ENCODE measurements at regions not wholly inside any gene's neighbourhood (a gene's known extent, or its start where the extent isn't known, plus 50 kb on each side); places are given as distances from the start of the nearest gene placed in this dataset.
A peak's percentile ranks its signal among the peaks of the same experiment; 100 is the strongest.

GRCh38 chr2:217741381-217741955 is 261.3 kb downstream of the TNS1 start:
- ATAC-seq (replicated peaks in 1 of 4) (no peak), DNase-seq (no peak)
- Mint-ChIP-seq H3K27ac (no peak overlapping the region), H3K27me3 (no peaks in the 10 kb centered on the region), H3K9me3 (no peaks in the 10 kb centered on the region), H3K36me3 (no peaks in the 10 kb centered on the region), H3K4me3 (no peak overlapping the region), H3K4me1 (no peaks in the 10 kb centered on the region)
- Histone ChIP-seq H3K27me3 (replicated peaks in 1 of 2; ENCODE audit: control insufficient read depth in 2 of 2, extremely low read depth in 1 of 2, insufficient read depth in 2 of 2, low read length in 1 of 2) (peaks cover 0 to 8% of the 10 kb centered on the region in 2 experiments), H3K4me3 (ENCODE audit: control insufficient read depth in 1 of 2, extremely low read depth in 1 of 2, low read length in 1 of 2) (no peak overlapping the region), H3K4me1 (ENCODE audit: control insufficient read depth in 1 of 2, extremely low read depth in 1 of 2, insufficient read depth in 2 of 2, low read length in 2 of 2) (no peaks in the 10 kb centered on the region), H3K36me3 (ENCODE audit: control insufficient read depth in 2 of 2, extremely low read depth in 1 of 2, insufficient read depth in 1 of 2, low read length in 1 of 2) (no peaks in the 10 kb centered on the region), H3K27ac (ENCODE audit: low read length) (no peak overlapping the region), H3K9me3 (no peaks in the 10 kb centered on the region)
- ChIA-PET CTCF (no interaction called here), POLR2A (no interaction called here)
- WGBS (ENCODE audit: insufficient coverage): 88% methylated on average over 2 of the region's 6 CpGs

- DNase-seq (no peak), ATAC-seq (replicated peaks in 1 of 4) (no peak)
- H3K4me3 ChIP-seq (ENCODE audit: control insufficient read depth in 1 of 2, extremely low read depth in 1 of 2, low read length in 1 of 2): no peak overlapping the region
- Mint-ChIP-seq H3K27ac (no peak overlapping the region), H3K4me1 (peaks cover 0 to under 1% (median 0%) of the 10 kb centered on the region in 3 donors), H3K27me3 (no peaks in the 10 kb centered on the region), H3K4me3 (no peak overlapping the region), H3K9me3 (no peaks in the 10 kb centered on the region), H3K36me3 (no peaks in the 10 kb centered on the region)
- H3K4me1 ChIP-seq (ENCODE audit: control insufficient read depth in 1 of 2, extremely low read depth in 1 of 2, insufficient read depth in 2 of 2, low read length in 2 of 2): no peaks in the 10 kb centered on the region
- ChIA-PET POLR2A (no interaction called here), CTCF (no interaction called here)
- no peaks in the 10 kb centered on the region for H3K9me3 ChIP-seq
- no peak overlapping the region for H3K27ac ChIP-seq (ENCODE audit: low read length)
- 67% methylated on average over 1 of the region's 6 CpGs for WGBS (ENCODE audit: insufficient coverage)
- peaks cover 0 to 8% of the 10 kb centered on the region in 2 experiments for H3K27me3 ChIP-seq (replicated peaks in 1 of 2; ENCODE audit: control insufficient read depth in 2 of 2, extremely low read depth in 1 of 2, insufficient read depth in 2 of 2, low read length in 1 of 2)
- no peaks in the 10 kb centered on the region for H3K36me3 ChIP-seq (ENCODE audit: control insufficient read depth in 2 of 2, extremely low read depth in 1 of 2, insufficient read depth in 1 of 2, low read length in 1 of 2)
These were observed 262.0 kb downstream of the TNS1 start for GRCh38 chr2:217740756-217741155.

DNA sequence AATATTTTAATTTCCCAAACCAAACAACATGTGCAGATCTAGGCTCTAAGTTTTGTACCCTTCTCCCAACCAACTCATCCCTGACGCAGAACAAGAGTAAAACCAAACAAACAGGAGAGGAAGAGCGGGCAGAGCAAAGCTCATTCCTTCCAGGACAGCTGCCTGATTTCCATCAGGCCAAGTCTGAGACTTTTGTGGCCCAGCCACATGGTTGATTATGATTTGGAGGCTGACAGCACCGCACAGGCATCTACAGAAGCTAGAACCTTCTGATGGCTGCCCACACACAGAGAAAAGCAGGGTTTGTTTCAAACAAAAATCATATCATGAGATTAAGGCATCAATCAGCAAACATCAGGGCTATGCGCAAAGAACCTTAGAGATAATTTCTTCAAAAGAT is 262.6 kb downstream of the TNS1 start:
- H3K27me3 ChIP-seq (replicated peaks in 1 of 2; ENCODE audit: control insufficient read depth in 2 of 2, extremely low read depth in 1 of 2, insufficient read depth in 2 of 2, low read length in 1 of 2): peaks cover 0 to 8% of the 10 kb centered on the region in 2 experiments
- H3K4me3 ChIP-seq (ENCODE audit: control insufficient read depth in 1 of 2, extremely low read depth in 1 of 2, low read length in 1 of 2): no peak overlapping the region
- Mint-ChIP-seq H3K4me1 (peaks cover 4 to 6% (median 4%) of the 10 kb centered on the region in 3 donors), H3K27me3 (no peaks in the 10 kb centered on the region), H3K9me3 (no peaks in the 10 kb centered on the region), H3K36me3 (no peaks in the 10 kb centered on the region), H3K4me3 (no peak overlapping the region), H3K27ac (no peak overlapping the region)
- no peak overlapping the region for H3K27ac ChIP-seq (ENCODE audit: low read length)
- H3K9me3 ChIP-seq: no peaks in the 10 kb centered on the region
- no peak for ATAC-seq (replicated peaks in 1 of 4)
- WGBS (ENCODE audit: insufficient coverage): 67% methylated on average over 1 of the region's 4 CpGs
- no peaks in the 10 kb centered on the region for H3K4me1 ChIP-seq (ENCODE audit: control insufficient read depth in 1 of 2, extremely low read depth in 1 of 2, insufficient read depth in 2 of 2, low read length in 2 of 2)
- ChIA-PET CTCF (no interaction called here), POLR2A (no interaction called here)
- DNase-seq: no peak
- no peaks in the 10 kb centered on the region for H3K36me3 ChIP-seq (ENCODE audit: control insufficient read depth in 2 of 2, extremely low read depth in 1 of 2, insufficient read depth in 1 of 2, low read length in 1 of 2)

DNA sequence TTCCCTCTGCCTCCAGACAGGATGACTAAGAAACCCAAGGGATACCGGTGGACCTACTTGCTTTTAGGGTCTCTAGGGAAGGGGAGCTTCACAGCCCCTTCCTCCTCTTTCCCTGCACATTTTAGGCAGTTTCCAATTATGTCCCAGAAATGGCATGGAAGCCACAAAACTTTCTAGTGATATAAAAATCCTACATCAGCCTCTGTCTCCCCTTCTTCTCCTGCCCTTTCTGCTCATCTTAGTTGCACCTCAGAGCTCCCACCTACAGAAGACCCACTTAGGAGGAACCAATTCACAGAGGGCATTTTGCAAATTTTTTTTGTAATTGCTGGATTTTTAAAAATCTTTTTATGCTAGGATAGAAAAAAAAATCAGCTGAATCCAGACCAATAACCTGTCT is 263.1 kb downstream of the TNS1 start:
- Histone ChIP-seq H3K27ac (ENCODE audit: low read length) (no peak overlapping the region), H3K27me3 (replicated peaks in 1 of 2; ENCODE audit: control insufficient read depth in 2 of 2, extremely low read depth in 1 of 2, insufficient read depth in 2 of 2, low read length in 1 of 2) (peaks cover 0 to 8% of the 10 kb centered on the region in 2 experiments), H3K4me1 (ENCODE audit: control insufficient read depth in 1 of 2, extremely low read depth in 1 of 2, insufficient read depth in 2 of 2, low read length in 2 of 2) (peaks cover 3 to 4% of the 10 kb centered on the region in 2 experiments), H3K9me3 (no peaks in the 10 kb centered on the region), H3K4me3 (ENCODE audit: control insufficient read depth in 1 of 2, extremely low read depth in 1 of 2, low read length in 1 of 2) (no peak overlapping the region), H3K36me3 (ENCODE audit: control insufficient read depth in 2 of 2, extremely low read depth in 1 of 2, insufficient read depth in 1 of 2, low read length in 1 of 2) (no peaks in the 10 kb centered on the region)
- DNase-seq (no peak), ATAC-seq (replicated peaks in 1 of 4) (no peak)
- ChIA-PET POLR2A (no interaction called here), CTCF (no interaction called here)
- Mint-ChIP-seq H3K27me3 (no peaks in the 10 kb centered on the region), H3K4me3 (no peak overlapping the region), H3K36me3 (no peaks in the 10 kb centered on the region), H3K9me3 (no peaks in the 10 kb centered on the region), H3K4me1 (peaks cover 6 to 9% (median 8%) of the 10 kb centered on the region in 3 donors), H3K27ac (no peak overlapping the region)
- WGBS (ENCODE audit: insufficient coverage): no CpG with 5 or more reads among the region's 1 CpG

DNA sequence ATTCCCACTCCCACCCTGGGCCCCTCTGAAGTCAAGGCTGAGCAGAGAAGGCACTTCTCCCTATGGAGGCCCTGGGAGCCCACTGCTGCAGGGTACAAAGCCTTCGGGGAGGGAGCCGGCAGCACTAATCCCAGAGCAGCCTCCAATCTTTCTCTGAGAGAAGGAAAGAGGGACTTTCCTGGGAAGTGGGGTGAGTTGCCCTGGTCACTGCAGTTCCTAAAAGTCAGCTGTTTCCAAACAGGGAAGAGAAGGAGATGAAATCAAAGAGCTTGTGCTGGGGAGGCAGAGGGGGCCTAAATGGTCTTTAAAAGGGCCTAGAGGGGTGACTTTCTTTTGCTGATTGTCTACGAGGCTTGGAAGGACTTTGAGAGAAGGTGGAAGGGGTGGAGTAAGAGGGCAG is 264.7 kb downstream of the TNS1 start:
- Mint-ChIP-seq H3K27me3 (no peaks in the 10 kb centered on the region), H3K4me1 (peaks cover 9 to 14% (median 9%) of the 10 kb centered on the region in 3 donors), H3K36me3 (no peaks in the 10 kb centered on the region), H3K27ac (no peak overlapping the region), H3K4me3 (no peak overlapping the region), H3K9me3 (no peaks in the 10 kb centered on the region)
- DNase-seq: no peak
- H3K9me3 ChIP-seq: no peaks in the 10 kb centered on the region
- CTCF ChIA-PET: interaction anchor here in 1 of 2 donors (0.6 kb wide), 1 partner anchor 37 kb away, joined by 3 read pairs; no protein-coding TSS in a partner anchor
- ATAC-seq (replicated peaks in 1 of 4): no peak
- H3K4me1 ChIP-seq (ENCODE audit: control insufficient read depth in 1 of 2, extremely low read depth in 1 of 2, insufficient read depth in 2 of 2, low read length in 2 of 2): peaks cover 3 to 5% of the 10 kb centered on the region in 2 experiments
- H3K27me3 ChIP-seq (replicated peaks in 1 of 2; ENCODE audit: control insufficient read depth in 2 of 2, extremely low read depth in 1 of 2, insufficient read depth in 2 of 2, low read length in 1 of 2): peaks cover 0 to 8% of the 10 kb centered on the region in 2 experiments
- no peak overlapping the region for H3K4me3 ChIP-seq (ENCODE audit: control insufficient read depth in 1 of 2, extremely low read depth in 1 of 2, low read length in 1 of 2)
- POLR2A ChIA-PET: no interaction called here
- no peak overlapping the region for H3K27ac ChIP-seq (ENCODE audit: low read length)
- no peaks in the 10 kb centered on the region for H3K36me3 ChIP-seq (ENCODE audit: control insufficient read depth in 2 of 2, extremely low read depth in 1 of 2, insufficient read depth in 1 of 2, low read length in 1 of 2)
- no CpG with 5 or more reads among the region's 3 CpGs for WGBS (ENCODE audit: insufficient coverage)

DNA sequence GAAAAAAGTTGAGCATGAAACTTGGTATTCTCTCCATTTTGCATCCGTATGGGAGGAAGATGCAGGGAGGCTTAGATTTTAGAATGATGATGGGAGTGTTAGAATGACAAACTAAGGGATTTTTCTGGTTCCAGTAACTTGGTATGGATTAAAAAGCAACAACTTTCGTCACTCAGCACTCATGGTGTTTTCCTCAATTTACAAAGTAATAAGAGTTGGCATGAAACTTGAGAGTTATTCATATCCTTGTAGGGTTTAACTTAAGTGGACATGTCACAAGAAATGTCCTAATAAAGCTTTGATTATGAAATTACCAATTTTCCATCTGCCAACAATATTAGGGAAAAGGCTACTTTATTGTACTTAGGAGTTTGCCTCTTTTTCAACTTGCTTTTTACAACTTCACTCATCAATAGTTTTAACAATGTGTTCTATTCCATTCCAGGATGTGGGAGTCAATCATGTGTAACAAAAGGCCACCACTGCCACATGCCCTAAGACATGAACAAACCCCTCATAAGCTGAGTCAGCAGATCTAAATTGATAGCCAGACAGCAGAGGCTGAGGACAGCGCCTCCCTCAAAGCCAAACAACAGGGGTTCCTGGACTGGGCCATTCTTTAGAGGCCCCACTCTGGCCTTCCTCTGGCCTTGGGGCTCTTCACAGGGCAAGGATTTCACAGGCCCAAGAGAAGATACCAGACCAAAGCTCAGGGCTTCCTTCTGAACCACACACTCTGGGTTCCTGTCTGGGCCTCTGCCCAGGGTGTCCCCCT is 265.8 kb downstream of the TNS1 start:
- Mint-ChIP-seq H3K27ac (no peak overlapping the region), H3K36me3 (no peaks in the 10 kb centered on the region)
- CTCF ChIA-PET: interaction anchor here in 1 of 2 donors (0.7 kb wide), 1 partner anchor 141 kb away, joined by 7 read pairs; no protein-coding TSS in a partner anchor

More for the DNA sequence above, 265.8 kb downstream of the TNS1 start:
- ATAC-seq (replicated peaks in 1 of 4) (no peak), DNase-seq (peak in 1 of 35 experiments; percentile 9)
- Mint-ChIP-seq H3K4me3 (no peak overlapping the region), H3K4me1 (peaks cover 9 to 14% (median 9%) of the 10 kb centered on the region in 3 donors), H3K27me3 (no peaks in the 10 kb centered on the region), H3K9me3 (no peaks in the 10 kb centered on the region)
- no peaks in the 10 kb centered on the region for H3K36me3 ChIP-seq (ENCODE audit: control insufficient read depth in 2 of 2, extremely low read depth in 1 of 2, insufficient read depth in 1 of 2, low read length in 1 of 2)
- no peak overlapping the region for H3K27ac ChIP-seq (ENCODE audit: low read length)
- H3K9me3 ChIP-seq: no peaks in the 10 kb centered on the region
- H3K4me3 ChIP-seq (ENCODE audit: control insufficient read depth in 1 of 2, extremely low read depth in 1 of 2, low read length in 1 of 2): no peak overlapping the region
- POLR2A ChIA-PET: no interaction called here
- H3K4me1 ChIP-seq (ENCODE audit: control insufficient read depth in 1 of 2, extremely low read depth in 1 of 2, insufficient read depth in 2 of 2, low read length in 2 of 2): peaks cover 3 to 5% of the 10 kb centered on the region in 2 experiments
- 92% methylated on average over 1 of the region's 3 CpGs for whole genome bisulfite sequencing (ENCODE audit: insufficient coverage)
- H3K27me3 ChIP-seq (replicated peaks in 1 of 2; ENCODE audit: control insufficient read depth in 2 of 2, extremely low read depth in 1 of 2, insufficient read depth in 2 of 2, low read length in 1 of 2): peaks cover 0 to 11% of the 10 kb centered on the region in 2 experiments
